ENCODE measurements at regions not wholly inside any gene's neighbourhood (a gene's known extent, or its start where the extent isn't known, plus 50 kb on each side); places are given as distances from the start of the nearest gene placed in this dataset.

DNA sequence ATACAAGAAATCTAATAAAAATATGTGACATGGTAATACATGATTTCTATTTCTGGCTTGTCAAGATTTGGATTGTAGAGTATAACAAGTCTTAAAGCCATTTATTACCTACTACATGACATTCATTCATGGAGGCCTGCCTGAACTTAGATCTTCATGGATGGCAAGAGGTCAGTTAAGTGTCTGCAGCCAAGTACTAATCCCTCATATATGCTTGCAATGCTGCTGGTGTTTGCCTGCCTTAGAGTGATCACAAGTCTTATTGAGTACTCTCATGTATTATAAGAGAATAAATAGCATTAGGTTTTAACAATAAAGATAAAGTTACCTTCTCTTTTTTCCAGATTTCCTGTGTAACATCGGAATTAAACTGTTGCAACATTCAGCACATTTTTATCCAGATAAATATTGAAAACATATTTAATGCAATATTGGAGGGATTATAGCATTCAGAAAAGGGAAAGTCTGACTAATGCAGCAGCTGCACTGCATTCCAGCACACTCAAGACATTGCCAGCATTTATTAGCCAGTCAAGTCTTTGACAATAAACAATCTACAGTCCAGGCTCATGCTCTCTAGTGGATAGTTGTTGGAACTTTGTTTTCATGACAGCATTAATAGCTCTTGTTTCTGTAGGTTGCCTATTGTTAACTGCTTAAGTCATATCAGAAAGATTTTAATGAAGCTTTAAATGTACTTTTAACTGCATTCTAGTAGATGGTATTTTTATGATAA, 737.1 kb downstream of the FAT4 start:
- TF ChIP-seq JUNB (CRISPR knock-in tag; IDR thresholded peaks at IDR 0.05; ENCODE audit: borderline replicate concordance), result no peak
- TF ChIP-seq, protein P1, sequence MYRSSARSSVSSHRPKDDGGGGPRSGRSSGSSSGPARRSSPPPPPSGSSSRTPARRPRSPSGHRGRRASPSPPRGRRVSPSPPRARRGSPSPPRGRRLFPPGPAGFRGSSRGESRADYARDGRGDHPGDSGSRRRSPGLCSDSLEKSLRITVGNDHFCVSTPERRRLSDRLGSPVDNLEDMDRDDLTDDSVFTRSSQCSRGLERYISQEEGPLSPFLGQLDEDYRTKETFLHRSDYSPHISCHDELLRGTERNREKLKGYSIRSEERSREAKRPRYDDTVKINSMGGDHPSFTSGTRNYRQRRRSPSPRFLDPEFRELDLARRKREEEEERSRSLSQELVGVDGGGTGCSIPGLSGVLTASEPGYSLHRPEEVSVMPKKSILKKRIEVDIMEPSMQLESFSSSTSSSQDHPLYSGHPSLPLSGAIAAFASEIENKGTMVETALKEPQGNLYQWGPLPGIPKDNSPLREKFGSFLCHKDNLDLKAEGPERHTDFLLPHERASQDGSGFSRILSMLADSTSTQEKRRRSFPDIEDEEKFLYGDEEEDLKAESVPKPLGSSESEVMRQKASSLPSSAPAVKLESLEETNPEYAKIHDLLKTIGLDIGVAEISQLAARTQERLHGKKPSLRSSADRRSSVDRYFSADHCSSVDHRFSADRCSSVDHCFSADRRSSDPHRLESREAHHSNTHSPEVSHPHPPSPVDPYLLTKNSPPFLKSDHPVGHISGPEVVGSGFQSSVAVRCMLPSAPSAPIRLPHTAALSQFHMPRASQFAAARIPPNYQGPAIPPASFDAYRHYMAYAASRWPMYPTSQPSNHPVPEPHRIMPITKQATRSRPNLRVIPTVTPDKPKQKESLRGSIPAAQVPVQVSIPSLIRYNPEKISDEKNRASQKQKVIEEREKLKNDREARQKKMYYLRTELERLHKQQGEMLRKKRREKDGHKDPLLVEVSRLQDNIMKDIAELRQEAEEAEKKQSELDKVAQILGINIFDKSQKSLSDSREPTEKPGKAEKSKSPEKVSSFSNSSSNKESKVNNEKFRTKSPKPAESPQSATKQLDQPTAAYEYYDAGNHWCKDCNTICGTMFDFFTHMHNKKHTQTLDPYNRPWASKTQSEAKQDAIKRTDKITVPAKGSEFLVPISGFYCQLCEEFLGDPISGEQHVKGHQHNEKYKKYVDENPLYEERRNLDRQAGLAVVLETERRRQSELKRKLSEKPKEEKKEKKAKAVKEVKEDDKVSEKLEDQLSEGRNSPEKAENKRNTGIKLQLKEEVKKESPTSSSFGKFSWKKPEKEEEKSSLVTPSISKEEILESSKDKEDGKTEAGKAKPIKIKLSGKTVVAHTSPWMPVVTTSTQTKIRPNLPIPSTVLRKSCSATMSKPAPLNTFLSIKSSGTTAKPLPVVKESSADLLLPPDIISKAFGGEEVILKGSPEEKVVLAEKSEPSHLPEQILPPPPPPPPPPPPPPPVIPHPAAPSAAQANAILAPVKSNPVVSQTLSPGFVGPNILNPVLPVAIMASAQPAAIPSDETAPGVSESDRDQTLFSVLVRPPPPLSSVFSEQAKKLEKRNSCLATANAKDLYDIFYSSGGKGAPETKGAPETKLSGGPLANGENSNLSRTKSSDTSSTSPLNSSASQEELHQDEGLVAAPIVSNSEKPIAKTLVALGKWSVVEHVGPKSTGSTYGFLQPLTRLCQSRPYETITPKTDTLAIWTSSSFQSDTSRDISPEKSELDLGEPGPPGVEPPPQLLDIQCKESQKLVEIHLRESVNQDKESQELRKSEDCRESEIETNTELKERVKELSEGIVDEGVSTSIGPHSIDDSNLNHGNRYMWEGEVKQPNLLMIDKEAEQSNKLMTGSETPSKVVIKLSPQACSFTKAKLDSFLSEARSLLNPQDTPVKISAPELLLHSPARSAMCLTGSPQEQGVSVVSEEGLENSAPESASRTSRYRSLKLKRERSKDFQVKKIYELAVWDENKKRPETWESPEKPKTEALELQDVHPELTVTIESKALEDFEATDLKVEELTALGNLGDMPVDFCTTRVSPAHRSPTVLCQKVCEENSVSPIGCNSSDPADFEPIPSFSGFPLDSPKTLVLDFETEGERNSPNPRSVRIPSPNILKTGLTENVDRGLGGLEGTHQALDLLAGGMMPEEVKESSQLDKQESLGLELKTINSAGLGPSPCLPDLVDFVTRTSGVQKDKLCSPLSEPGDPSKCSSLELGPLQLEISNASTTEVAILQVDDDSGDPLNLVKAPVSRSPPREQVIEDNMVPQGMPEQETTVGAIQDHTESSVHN (CRISPR knock-in tag; IDR thresholded peaks at IDR 0.05), result no peak
- TF ChIP-seq, protein P2, sequence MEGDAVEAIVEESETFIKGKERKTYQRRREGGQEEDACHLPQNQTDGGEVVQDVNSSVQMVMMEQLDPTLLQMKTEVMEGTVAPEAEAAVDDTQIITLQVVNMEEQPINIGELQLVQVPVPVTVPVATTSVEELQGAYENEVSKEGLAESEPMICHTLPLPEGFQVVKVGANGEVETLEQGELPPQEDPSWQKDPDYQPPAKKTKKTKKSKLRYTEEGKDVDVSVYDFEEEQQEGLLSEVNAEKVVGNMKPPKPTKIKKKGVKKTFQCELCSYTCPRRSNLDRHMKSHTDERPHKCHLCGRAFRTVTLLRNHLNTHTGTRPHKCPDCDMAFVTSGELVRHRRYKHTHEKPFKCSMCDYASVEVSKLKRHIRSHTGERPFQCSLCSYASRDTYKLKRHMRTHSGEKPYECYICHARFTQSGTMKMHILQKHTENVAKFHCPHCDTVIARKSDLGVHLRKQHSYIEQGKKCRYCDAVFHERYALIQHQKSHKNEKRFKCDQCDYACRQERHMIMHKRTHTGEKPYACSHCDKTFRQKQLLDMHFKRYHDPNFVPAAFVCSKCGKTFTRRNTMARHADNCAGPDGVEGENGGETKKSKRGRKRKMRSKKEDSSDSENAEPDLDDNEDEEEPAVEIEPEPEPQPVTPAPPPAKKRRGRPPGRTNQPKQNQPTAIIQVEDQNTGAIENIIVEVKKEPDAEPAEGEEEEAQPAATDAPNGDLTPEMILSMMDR (CRISPR knock-in tag; IDR thresholded peaks at IDR 0.05), result no peak
